ENCODE measurements at regions not wholly inside any gene's neighbourhood (a gene's known extent, or its start where the extent isn't known, plus 50 kb on each side); places are given as distances from the start of the nearest gene placed in this dataset.

GRCh38 chr10:123244747-123245146 is 90.5 kb downstream of the BUB3 start (continued):
- TF ChIP-seq REST (tag by site-specific recombination; IDR thresholded peaks at IDR 0.05) (no peak), GLI4 (tag by site-specific recombination; IDR thresholded peaks at IDR 0.05) (no peak), ZNF10 (tag by site-specific recombination; IDR thresholded peaks at IDR 0.05) (no peak), ZNF701 (tag by site-specific recombination; IDR thresholded peaks at IDR 0.05) (no peak), ZNF560 (tag by site-specific recombination; IDR thresholded peaks at IDR 0.05; ENCODE audit: borderline replicate concordance) (no peak), ZBTB49 (tag by site-specific recombination; IDR thresholded peaks at IDR 0.05; ENCODE audit: low read depth) (no peak)

GRCh38 chr10:123245264-123245663 is 91.1 kb downstream of the BUB3 start:
- no peaks in the 10 kb centered on the region for H3K36me3 ChIP-seq (ENCODE audit: control insufficient read depth in 2 of 2, insufficient read depth in 1 of 2, low read length in 2 of 2)
- no peak overlapping the region for H3K4me3 ChIP-seq (ENCODE audit: low read depth, low read length)
- no peak for TF ChIP-seq ZNF747 (tag by site-specific recombination; IDR thresholded peaks at IDR 0.05)
- no peak for TF ChIP-seq ZNF133 (tag by site-specific recombination; IDR thresholded peaks at IDR 0.05)
- no peak for TF ChIP-seq ZXDB (tag by site-specific recombination; IDR thresholded peaks at IDR 0.05)
- no peak for TF ChIP-seq OSR2 (tag by site-specific recombination; IDR thresholded peaks at IDR 0.05)
- no peak for TF ChIP-seq EGR2 (tag by site-specific recombination; IDR thresholded peaks at IDR 0.05; ENCODE audit: low read depth)
- TF ChIP-seq ZNF24 (tag by site-specific recombination; IDR thresholded peaks at IDR 0.05) = no peak
- TF ChIP-seq TSHZ1 (tag by site-specific recombination; IDR thresholded peaks at IDR 0.05; ENCODE audit: borderline replicate concordance) = no peak
- TF ChIP-seq KLF7 (tag by site-specific recombination; IDR thresholded peaks at IDR 0.05; ENCODE audit: borderline replicate concordance) = no peak
- TF ChIP-seq ZNF510 (tag by site-specific recombination; IDR thresholded peaks at IDR 0.05; ENCODE audit: insufficient replicate concordance) = no peak
- TF ChIP-seq ZNF830 (tag by site-specific recombination; IDR thresholded peaks at IDR 0.05; ENCODE audit: low read depth) = no peak
- no peak for TF ChIP-seq ZNF214 (tag by site-specific recombination; IDR thresholded peaks at IDR 0.05; ENCODE audit: borderline replicate concordance)
- no peak for TF ChIP-seq ZBTB10 (tag by site-specific recombination; IDR thresholded peaks at IDR 0.05)
- no peak for TF ChIP-seq ZNF670 (tag by site-specific recombination; IDR thresholded peaks at IDR 0.05; ENCODE audit: low read depth)
- no peak for TF ChIP-seq ZNF274 (IDR thresholded peaks at IDR 0.05; ENCODE audit: low read length)
- TF ChIP-seq ZNF274 (tag by site-specific recombination; IDR thresholded peaks at IDR 0.05; ENCODE audit: borderline replicate concordance) = no peak
- no peak for TF ChIP-seq ZNF211 (tag by site-specific recombination; IDR thresholded peaks at IDR 0.05; ENCODE audit: low read depth)
- TF ChIP-seq ZNF121 (tag by site-specific recombination; IDR thresholded peaks at IDR 0.05) = no peak
- TF ChIP-seq ZNF175 (tag by site-specific recombination; IDR thresholded peaks at IDR 0.05) = no peak
- TF ChIP-seq ZNF146 (tag by site-specific recombination; IDR thresholded peaks at IDR 0.05) = no peak
- no peak for TF ChIP-seq ZSCAN30 (tag by site-specific recombination; IDR thresholded peaks at IDR 0.05)
- no peaks in the 10 kb centered on the region for H3K9me3 ChIP-seq (ENCODE audit: control insufficient read depth, insufficient read depth, low read depth, low read length)
- ChIA-PET POLR2A (no interaction called here), CTCF (interaction anchor here (1.1 kb wide), 1 partner anchor 10 kb away, joined by 3 read pairs; no protein-coding TSS in a partner anchor)
- no peak overlapping the region for H3K27ac ChIP-seq (ENCODE audit: extremely low read depth, low read depth, low read length)
- no peaks in the 10 kb centered on the region; the same call in 1 of the 2 replicates for H3K4me1 ChIP-seq (ENCODE audit: control insufficient read depth, insufficient read depth, low read length)

Measured in HEK293 (cell line).